GM19397 (cell line): ENCODE measurements at regions not wholly inside any gene's neighbourhood (a gene's known extent, or its start where the extent isn't known, plus 50 kb on each side); places are given as distances from the start of the nearest gene placed in this dataset.
"Not testable (repeated sequence)": the region's sequence is repeated elsewhere in the genome, so short reads cannot be mapped to it uniquely, and the experiment has no call there.

Experiments
- ATAC-seq: cut with Tn5 transposase; IDR thresholded peaks from one replicate; pipeline ENCODE4 v1.9.1; 2021; ENCODE audit warnings: mild to moderate bottlenecking, moderate library complexity; ENCODE audit not compliant: unreplicated experiment

DNA sequence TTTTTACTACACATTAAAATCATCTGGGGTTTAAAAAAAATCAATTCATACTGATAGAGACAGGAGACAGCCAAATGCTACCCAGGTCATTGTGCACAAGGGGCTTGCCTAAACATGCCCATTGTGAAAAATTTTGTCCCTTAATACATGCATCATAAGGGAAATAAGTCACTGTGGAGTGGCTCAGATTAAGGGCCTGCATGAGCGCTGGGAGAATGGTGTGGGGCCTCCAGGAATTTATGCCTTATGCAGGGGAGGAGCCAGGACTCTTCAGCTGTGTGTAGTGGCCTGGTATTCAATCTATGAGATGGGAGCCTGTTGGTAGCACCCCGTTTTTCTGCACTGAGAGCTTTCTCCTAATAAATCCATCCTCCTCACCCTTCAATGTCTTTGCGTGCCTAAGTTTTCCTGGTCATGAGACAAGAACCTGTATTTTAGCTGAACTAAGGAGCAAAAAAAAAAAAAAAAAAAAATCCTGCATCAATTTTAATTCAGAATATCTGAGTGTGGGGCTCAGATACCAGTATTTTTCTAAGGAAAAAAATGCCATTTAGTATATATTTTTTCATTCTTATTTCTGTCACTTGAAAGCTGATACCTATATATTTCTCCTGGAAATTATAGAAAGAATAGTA is 997.6 kb upstream of the ATXN8OS start:
- ATAC-seq: no peak

DNA sequence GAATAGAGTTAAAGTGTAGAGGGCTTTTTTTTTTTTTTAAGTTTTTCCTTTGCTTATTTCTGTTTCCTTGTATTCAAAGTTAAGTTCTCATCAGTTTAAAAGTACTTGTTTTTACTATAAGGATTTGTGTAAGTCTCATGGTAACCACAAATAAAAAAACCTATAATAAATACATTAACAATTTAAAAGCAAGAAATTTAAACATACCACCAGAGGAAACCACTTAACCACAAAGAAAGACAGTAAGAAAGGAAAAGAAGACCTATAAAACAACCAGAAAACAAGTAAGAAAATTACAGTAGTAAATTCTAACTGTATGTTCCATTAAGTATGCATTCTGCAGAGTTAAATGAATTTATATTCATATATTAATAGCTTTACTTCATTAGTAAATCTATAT is 999.1 kb upstream of the ATXN8OS start:
- ATAC-seq: no peak

DNA sequence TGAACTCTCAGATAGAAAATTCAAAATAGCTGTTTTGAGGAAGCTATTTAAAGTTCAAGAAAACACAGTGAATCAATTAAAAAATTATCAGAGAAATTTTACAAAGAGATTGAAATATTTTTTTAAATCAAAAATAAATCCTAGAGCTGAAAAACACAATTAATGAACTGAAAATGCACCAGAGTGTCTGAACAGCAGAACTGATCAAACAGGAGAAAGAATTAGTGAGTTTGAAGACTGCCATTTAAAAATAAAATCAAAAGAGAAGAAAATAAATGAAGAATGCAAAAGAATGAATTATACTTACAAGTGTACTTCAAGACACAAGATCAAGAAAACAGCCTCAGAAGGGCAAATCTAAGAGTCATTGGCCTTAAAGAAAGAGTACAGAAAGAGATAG is 1000.2 kb upstream of the ATXN8OS start:
- no peak for ATAC-seq

DNA sequence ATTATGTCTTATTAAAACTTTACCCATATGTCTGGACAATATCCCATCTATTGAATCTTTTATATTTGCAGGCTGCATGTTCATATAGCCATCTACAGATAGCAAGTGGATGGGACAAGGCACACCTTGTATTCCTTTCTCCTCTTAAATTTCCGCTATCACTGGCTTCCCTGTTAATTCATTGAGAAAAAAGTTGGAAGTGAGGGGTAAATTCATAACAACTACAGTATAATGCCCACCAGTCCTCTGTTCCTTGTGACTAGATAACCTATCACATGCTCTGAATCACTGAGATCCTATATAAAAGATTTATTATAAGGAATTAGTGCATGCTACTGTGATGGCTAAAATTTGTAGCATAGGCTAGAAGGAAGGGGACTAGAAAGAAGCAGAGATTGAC is 1005.8 kb upstream of the ATXN8OS start:
- ATAC-seq: no peak

DNA sequence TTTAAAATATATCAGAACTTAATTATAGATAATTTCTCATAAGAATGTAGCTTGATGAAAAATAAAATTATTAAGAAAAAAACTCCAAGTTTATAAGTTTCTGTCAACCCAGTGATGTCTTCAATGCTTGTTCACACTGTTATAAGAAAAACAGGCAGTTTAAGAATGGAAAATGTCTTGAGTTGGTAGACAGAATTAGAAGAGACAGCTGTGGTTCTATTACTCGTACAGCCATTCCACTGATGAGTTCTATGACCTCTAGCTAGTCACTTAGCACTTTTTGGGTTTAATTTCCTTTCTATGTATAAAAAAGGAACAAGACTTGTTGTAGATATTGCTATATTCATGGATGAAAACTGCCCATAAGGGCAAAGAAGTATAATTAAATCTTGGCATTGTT is 1013.1 kb upstream of the ATXN8OS start:
- no peak for ATAC-seq

DNA sequence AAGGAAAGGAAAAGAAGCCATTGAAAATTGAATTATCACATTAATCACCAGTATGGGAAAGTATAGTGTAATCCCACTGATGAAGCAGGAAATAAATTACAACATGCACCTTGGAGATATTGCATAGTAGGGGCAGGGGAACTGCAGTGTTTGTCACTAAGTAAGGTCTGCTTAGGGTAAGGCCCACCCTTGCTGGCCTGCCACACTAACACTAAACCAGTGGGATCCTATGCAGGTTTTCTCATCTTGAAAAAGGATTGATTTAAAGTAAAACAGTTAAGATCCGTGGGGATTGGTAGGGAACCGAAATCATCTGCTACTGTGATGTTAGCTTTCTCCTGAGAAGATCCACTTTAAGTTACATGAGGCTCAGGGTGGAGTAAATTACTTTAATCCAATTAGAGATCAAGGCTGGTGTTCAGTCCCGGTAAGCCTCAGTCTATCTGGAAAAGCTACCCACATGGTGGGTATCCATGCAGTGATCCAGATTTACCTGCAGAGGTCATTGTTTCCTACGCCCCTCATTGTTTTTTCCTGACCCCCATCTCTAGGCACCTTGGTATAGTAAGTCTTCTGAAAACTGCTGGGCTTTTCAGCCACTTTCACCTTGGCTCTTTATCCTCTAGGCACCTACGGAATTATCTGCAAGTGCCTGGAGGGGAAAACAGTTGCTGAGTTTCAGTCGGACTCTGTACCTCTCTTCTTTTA is 1014.9 kb upstream of the ATXN8OS start:
- no peak for ATAC-seq

DNA sequence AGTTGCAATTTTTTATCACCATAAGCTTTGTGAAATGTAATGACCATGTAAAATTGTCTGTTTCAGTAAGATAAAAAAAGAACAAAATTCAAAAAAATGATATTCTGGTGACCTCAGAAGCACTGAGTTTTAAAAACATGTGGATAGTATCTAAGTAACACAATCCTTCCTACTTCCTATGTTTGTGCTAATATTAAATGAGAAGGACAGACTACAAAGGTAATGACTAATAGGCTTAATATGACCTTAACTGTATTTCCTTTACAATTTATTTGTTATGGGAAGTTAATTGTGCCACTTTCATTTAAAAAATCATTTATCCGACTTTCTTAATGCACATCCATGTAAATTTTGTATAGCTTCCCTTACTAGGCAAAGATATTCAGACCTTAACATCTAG is 1030.4 kb upstream of the ATXN8OS start:
- ATAC-seq: no peak

DNA sequence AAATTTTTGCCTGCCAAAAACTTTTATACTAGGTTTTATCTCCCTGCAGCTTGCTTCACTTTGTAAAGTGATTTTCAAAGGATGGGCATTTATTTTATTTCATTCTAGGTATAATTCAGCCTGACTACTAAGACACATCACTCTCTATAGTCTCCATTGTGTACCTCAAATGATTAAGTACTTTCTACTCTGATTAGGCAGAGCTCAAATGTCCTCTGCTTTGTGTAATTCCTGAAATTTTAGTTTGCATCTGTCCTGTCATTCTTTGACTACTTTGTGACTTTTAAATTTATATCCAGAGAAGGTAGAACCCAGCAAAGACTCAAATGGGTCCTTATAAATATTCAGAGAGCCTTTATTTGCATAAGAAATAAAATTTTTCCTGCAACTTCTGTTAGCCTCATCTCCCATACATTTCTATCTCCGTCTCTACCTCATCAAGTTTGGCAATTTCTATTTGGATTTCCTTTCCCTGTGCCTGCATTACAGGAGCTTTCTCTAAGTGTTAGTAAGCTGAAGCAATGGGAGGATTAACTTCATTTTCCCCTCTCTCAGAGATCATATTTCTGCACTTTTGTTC is 1038.0 kb upstream of the ATXN8OS start:
- no peak for ATAC-seq

DNA sequence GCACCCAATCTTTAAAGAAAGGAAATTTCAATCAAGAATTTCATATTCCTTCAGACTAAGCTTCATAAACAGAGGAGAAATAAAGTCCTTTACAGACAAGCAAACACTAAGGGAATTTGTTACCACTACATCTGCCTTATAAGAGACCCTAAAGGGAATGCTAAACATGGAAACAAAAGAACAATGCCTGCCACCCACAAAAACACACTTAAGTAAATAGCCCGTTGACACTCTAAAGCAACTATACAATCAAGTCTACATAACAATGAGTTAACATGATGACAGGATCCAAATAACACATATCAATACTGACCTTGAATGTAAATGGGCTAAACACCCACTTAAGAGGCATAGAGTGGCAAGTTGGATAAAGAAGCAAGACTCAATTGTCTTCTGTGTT is 1056.9 kb upstream of the ATXN8OS start:
- no peak for ATAC-seq

DNA sequence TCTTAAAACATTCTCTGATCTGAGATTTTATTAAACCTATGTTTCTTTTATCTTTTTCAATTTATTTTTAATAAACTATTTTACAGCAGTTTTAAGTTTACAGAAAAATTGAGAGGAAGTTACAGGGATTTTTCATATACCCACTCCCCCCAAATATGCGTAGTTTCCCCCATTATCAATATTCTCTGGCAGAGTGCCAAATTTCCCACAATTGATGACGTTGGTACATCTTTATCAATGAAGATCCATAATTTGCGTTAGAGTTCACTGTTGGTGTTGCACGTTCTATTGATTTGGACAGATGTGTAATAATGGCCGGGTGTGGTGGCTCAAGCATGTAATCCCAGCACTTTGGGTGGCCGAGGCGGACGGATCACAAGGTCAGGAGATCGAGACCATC is 1063.0 kb upstream of the ATXN8OS start:
- ATAC-seq: no peak

DNA sequence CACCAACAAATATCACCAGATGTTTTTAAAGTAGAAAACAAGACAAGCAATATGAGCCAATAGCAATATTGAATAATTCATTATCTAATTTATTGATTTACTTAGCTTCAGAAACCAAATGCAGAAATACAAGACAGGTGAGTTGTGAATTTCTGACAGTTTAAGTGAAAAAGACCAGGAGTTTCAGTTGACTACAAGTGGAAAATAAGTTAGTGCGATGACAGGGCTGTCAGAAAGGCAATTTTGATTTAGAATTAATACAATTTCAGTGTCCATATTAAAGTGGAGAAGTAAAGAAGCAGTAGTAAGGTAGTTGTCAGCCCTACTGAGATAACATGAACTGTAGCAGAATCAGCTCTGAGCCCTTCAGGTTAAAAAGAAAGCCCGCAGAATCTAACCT is 1066.7 kb upstream of the ATXN8OS start:
- ATAC-seq: no peak

DNA sequence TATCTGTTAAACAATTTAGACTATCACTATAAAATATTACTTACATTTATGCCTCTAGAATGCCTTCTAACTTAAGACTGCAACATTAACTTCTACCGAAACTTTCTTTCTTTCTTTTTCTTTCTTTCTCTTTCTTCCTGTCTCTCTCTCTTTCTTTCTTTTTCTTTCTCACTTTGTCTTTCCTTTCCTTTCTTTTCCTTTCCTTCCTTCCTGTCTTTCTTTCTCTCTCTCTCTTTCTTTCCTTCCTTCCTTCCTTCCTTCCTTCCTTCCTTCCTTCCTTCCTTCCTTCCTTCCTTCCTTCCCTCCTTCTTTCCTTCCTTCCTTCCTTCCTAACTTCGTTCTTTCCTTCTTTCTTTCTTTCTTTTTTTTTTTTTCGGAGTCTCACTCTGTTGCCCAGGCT is 1071.9 kb upstream of the ATXN8OS start:
- ATAC-seq: no peak

DNA sequence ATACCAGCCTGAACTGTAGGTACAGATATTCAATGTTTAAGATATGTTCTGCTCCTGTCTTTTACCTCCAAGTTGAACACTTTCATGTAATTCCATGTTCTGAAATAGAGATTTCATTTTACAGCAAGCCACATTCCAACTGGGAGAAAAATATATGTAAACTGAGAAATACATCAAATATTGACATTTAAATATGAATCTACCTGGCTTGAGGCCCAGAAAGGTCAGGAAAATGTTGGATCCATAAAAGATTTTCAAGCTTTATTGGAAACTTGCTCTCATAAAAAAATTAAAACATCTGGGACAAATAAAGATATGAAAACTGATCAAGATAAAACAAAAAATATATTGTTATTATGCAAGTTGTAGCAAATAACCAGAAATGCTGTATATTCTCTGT is 1078.7 kb upstream of the ATXN8OS start:
- ATAC-seq: no peak

DNA sequence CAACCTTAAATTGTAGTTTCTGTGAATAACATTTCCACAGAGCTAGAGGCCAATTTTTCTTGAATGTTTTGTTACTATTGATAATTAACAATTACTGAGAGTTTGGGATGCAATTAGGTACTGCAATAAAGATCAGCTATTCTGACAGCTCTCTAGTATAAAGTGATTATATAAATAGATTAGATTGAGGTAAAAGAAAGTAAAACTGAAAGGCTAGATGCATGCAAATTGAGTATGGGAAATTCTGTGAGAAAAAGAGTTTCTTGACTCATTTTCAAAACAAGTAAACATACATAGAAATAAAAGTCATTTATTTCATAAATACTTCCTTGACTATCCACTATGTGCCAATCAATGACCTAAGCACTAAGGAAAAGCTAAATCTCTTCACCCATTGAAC is 1087.5 kb upstream of the ATXN8OS start:
- no peak for ATAC-seq

DNA sequence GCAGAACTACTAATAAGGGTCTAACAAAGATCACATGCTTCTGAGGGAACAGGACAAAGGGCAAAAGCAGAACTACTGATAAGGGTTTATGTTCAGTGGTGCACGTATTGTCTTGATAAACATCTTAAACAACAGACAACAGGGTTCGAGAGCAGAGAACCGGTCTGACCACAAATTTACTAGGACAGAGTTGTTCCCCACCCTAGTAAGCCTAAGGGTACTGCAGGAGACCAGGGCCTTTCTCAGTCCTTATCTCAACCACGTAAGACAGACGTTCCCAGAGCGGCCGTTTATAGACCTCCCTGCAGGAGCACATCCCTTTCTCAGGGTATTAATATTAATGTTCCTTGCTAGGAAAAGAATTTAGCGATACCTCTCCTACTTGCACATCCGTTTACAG is 1089.5 kb upstream of the ATXN8OS start:
- ATAC-seq: not testable (repeated sequence)

DNA sequence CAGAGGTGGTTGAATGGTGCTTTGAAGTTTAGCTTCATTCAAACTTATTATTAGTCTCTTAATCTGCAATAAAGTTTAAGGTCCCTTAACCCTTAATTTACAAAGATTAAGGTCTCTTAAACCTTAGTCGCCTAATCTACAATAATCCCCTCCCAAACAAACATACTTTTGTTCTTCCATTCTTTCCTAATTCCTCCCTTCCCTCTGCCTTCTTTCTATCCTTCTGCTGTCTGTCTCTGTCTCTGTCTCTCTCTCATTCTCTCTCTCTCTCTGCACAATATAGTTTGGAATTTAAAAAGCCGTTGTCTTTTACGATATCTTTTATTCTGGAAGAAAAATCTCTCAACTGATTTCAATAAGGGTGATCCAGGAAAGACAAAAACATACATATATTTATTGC is 1096.8 kb upstream of the ATXN8OS start:
- no peak for ATAC-seq

DNA sequence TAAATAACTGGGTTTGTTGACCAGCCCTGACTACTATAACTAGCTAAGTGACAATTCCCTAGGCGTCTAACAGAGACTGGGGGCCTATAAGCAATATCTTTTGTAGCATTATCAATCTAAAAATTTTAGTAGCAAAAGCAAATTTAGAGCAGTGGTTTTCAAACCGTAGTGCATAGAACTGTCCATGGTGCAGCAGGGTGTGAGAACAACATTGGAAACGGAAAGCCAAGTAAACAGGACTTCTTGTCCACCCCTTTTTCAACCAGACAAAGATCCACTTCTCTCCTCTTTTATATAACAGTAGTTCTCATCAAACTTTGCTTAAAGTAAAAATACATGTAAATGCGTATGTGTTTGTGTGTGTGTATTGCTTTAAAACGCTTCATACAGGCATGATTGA is 1099.1 kb upstream of the ATXN8OS start:
- ATAC-seq: no peak

DNA sequence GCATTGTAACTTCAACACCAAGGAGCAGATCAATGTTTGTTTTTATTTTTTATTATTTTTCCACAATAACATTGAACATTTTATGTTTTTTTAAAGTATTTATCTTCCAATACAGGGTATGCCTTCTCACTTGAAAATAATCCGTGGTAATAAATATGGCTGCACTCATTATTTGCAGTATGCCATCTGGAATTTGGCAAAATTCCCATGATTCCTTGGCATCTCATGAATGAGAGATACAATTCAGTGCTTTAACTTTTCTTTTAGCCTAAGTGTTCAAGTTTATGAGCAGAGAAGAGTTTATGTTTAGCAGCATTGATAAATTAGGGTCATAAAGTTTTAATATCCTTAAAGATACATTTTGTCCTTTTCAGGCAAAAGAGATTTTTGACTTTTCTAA is 1109.6 kb upstream of the ATXN8OS start:
- no peak for ATAC-seq

DNA sequence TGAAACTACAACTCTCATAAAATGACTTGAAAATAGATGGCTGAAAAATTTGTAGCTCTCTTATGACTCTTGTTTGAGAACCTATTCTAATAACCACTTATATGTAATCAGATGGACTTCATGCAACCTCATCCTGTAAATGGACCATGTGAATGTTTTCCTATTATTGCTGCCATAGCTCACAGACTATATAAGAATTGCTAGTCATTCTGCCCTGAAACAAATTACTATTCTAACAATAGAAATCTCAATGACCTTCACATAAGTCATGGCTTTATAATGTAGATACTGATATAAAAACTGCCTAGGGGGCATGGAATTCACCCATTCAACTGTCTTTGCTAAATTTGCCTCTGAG is 1111.0 kb upstream of the ATXN8OS start:
- no peak for ATAC-seq

DNA sequence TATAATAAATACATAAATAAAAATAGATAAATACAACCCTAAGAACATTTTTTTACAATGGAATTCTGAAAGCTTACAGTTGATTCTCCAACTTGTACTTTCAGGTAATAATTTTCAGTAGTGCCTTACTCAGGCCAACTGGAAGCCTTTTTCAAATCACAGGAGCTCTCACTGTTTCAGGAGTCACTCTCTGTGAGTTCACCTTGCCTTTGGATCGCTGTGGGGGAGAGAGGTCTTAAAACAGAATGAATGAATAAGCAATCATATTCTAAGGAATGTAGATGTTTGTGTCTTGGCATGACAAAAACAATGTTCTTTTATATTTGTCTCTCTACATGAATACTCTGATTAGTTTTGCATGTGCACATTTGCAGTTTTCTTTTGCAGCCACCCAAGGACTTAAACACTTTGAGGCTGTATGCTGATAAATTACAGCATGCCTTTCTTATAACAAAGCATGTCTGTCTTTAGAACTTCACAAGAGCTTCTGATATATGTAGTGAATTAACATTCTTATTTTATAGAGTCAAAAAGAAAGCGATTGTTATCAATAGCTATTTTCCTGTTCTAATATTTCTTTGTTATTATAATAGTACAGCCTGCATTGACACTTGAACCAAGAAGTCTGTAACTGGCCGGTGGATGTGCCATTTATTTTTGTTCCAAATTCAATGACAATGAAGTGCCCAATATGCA is 1111.5 kb upstream of the ATXN8OS start:
- no peak for ATAC-seq

DNA sequence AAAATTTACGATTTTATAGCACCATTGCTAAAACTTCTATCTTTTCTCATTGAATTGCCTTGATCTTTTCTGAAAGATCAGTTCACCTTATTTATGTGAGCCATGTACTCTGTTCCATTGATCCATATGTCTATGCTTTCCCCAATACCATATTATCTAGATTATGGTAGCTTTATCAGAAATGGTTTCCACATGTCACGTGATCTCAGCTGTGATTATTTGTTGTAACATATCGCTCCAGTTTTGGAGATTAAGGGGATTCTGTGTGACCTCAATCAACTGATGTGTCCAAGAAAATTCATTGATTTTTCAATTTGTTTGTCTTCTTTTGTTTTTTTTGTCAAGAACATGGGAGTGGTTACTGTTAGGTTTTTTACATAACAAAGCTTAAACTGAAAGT is 1114.5 kb upstream of the ATXN8OS start:
- no peak for ATAC-seq

DNA sequence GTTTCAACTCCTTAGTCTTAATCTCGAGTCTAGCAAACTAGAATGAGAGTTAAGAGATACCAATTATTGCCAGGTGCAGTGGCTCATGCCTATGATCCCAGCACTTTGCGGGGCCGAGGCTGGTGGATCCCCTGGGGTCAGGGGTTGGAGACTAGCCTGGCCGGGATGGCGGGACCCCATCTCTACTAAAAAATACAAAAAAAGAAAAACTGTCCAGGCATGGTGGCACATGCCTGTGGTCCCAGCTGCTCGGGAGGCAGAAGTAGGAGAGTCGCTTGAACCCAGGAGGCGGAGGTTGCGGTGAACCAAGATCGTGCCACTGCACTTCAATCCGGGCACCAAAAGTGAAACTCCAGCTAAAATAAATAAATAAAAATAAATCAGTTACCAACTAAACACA is 1119.5 kb upstream of the ATXN8OS start:
- no peak for ATAC-seq
